SKM-1 (cell line): ENCODE measurements at regions not wholly inside any gene's neighbourhood (a gene's known extent, or its start where the extent isn't known, plus 50 kb on each side); places are given as distances from the start of the nearest gene placed in this dataset.
"Not testable (repeated sequence)": the region's sequence is repeated elsewhere in the genome, so short reads cannot be mapped to it uniquely, and the experiment has no call there.

Experiments used
- DNase-seq: peaks from one replicate; lab custom pipeline; 2025; ENCODE audit not compliant: unreplicated experiment; lab: John Stamatoyannopoulos, UW

DNA sequence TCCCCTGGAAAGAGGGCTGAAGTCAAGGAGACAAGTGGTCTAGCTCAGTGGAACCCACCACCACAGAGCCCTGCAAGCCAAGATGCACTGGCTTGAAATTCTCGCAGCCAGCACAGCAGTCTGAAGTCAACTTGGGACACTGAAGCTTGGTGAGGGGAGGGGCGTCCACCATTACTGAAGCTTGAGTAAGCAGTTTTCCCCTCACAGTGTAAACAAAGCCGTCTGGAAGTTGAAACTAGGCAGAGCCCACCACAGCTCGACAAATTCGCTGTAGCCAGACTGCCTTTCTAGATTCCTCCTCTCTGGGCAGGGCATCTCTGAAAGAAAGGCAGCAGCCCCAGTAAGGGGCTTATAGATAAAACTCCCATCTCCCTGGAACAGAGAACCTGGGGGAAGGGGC, 87.3 kb upstream of the KITLG start:
- DNase-seq: not testable (repeated sequence)

DNA sequence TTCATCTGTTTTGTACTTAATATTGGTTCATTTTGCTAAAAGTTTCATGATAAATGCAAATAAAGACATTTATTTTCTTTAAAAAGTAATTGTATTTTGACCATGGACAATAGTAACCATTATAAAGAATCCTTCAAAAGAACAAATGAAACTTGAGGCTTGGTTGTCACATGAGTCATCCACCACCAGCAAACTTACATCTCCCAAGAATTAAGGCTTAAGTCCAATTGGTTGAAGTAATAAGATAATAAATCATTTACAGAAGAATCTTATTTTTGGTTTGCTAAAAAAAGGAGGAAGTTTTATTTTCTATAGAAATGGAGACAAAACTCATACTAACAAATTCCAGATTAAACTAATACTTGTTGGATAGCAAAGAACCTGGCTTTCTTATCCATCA, 84.8 kb upstream of the KITLG start:
- DNase-seq: no peak

DNA sequence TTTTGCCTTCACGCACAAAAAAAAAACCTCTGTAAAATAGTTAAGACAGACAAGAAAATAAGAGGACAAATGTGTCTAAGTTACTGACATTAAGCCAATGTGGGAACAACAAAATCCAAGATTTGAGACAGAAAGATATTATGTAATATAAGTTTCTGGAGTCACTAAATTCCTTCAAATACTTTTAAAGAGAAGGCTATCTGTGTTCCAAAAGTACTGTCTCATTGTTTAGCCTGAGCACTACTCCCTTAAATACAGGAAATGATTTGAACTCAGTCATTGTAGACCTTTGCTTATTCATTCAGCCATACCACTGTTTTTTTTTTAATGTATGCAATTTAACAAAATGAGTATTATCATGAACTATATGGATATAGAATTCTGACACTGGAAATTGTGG, 82.7 kb upstream of the KITLG start:
- DNase-seq: no peak

DNA sequence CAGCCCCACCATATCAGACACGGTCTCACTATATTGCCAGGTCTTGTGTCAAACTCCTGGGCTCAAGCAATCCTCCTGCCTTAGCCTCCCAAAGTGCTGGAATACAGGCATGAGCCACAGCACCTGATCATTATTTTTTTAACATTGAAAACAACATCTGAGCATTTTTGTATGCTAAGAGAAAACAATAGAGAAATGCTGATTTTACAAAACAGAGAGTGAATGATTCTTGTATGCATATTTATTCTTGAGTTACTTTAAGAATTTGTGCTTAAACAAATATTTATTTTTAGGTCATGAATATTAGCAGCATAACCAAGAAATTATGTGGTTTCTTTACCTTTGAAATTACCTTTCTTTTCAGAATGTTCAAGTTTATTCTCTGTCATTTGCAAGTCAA, 81.8 kb upstream of the KITLG start:
- no peak for DNase-seq

DNA sequence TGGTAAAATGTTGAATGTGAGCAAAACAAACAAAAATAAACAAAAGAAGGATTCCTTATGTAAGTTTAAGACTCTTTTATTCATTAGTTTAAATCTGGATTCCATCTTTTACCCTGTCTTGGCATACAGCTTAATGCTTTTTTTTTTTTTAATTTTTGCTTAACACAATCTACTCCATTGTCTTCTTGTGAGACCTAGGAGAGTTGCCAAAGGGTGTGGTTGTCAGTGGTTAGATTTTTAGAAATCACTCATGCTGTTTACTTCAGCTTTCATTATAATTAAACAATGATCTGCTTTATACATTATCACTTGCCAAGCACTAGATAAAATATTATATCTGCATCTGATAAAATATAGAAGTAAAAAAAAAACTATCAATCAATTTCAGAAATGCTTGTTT, 77.7 kb upstream of the KITLG start:
- DNase-seq: no peak

DNA sequence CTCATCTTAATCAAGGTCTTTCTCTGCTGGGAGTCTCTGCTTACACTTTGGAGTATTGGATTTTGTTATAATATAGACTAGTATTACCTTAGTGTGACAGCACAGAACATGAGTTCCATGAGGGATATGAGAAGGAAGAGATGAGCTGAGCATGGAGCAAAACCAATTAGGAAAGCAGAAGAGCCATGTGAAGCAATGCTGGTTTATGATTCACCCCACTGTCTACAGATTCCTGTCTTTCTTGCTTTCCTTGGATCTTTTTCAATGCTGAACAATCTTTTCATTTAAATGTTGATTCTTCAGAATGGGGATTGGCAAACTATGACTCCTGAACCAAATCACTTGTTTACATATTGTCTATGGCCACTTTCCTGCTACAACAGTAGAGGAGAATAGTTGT, 70.4 kb upstream of the KITLG start:
- no peak for DNase-seq

DNA sequence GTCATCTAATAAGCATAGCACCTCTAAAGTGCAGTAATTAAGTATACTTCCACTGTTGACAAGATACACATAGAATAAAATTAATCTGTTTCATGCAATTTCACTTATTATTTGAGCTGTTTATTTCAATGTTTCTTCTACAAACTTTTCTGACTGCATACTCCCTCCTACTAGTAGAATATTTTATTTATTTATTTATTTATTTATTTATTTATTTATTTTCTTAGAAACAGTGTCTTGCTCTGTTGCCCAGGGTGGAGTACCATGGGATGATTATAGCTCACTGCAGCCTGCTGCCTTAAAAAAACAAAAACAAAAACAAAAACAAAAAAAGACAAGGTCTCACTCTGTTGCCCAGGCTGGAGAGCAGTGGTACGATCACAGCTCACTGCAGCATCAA, 68.4 kb upstream of the KITLG start:
- DNase-seq: no peak

DNA sequence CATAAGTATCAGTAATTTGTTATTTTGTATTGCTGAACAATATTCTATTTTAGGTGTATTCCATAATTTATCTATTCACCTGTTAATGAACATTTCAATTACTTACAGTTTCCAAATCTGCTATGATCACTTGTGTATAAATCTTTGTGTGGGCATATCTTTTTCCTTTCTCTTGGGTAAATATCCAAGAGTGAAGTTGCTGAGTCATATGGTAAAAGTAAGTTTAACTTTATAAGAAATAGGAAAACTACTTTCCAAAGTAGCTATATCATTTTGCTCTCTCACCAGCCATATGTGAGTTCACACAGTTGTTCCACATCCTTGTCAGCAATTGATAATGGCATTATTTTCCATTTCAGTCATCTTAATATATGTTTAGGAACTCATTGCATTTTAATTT, 66.6 kb upstream of the KITLG start:
- no peak for DNase-seq

DNA sequence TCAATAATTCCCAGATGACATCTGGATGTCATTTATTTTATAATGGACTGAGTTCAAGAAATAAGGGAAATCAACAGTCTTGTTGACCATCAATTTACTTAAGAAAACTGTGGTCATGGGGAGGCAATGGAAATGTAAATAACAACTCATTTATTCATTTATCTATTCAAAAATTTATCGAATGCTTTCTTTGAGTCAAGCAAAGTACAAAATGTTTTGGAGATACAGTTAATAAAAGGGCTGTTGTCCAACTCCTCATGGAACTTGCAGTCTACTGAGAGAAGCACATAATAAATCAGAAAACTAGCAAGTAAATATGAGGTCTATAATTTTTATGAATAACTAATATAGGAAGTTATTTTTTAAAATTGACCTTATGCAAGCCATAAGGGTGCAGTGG, 65.5 kb upstream of the KITLG start:
- no peak for DNase-seq

DNA sequence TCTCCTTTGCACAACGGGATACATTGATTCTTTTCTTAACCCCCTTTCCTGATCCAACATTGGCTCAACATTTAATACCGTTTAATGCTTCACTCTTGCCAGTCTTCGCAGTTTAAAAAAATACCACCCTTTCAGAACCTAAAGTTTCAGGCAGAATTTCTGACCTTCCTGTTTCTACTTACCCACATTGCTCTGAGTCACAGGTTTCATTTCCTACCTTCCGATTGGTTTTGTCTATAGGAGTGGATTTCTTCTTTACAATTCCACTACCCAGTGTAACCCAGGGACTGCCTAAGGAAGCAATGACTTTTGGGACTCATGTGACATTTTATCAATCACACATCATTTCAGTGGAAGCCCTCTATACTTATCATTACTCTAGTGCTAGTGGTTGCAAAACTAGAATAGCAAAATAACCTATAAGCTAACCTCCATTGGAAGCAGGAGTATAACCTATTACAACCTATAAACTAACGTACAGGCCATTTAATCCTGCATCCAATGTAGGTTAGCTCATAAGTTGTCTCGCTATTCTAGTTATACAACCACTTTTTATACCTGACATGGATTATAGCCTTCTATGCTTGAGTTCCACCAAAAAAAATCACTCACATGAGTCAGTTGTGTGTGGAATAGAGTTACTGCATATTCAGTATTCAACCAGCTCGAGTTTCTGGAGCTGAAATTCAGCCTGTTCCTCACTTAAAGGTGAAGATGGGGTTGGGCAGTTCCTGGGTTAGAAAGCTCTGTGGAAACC, 64.9 kb upstream of the KITLG start:
- DNase-seq: no peak

DNA sequence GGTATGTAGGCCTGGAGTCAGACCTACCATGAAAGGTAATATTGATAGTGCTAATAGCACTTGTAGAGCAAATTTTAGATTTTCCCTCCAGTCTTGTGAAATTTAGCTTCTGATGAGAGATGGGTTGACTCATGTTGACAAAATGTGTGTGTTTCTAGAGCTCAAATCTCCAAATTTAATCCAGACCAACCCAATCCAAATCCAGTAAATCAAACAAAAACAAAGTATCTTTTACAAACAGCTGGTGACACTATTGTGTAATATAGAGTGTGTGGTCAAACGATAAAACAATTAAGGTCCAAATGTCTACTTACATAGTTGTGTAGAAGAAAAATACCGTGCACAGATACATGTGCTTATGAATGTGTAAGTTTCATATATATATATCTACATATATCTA, 63.4 kb upstream of the KITLG start:
- DNase-seq: no peak

DNA sequence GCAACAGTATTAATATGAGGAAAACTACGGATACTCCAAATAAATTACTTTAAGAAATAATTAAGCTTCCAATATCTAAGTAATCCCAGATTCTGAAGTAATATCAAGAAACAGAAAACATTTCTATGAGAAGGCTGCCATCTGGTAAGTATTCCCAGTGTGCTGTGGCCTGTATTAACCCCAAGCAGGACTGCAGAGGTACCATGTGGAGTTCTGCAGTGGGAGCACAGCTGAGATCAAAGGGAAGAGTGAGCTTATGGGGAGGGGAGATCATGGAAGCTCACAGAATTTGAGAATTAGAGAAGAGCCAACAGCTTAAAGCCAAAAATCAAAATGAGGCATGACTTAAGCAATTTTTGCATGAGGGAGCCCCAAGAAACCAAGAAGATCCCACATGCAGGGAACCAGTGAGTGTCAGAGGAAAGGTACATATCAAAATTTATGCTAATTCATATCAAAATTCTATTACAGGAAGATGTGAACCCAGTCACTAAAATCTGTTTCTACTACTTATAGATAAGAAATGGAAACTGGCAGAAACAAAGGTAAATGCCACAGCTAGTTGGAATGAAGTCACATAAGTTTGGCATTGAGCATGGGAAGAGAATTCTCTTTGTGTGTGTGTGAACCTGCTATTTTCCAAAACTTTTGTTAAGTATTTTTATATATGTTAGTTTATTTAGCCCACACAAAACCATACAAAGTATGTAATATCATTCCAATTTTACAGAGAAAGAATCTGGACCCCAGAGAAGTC, 62.6 kb upstream of the KITLG start:
- no peak for DNase-seq

DNA sequence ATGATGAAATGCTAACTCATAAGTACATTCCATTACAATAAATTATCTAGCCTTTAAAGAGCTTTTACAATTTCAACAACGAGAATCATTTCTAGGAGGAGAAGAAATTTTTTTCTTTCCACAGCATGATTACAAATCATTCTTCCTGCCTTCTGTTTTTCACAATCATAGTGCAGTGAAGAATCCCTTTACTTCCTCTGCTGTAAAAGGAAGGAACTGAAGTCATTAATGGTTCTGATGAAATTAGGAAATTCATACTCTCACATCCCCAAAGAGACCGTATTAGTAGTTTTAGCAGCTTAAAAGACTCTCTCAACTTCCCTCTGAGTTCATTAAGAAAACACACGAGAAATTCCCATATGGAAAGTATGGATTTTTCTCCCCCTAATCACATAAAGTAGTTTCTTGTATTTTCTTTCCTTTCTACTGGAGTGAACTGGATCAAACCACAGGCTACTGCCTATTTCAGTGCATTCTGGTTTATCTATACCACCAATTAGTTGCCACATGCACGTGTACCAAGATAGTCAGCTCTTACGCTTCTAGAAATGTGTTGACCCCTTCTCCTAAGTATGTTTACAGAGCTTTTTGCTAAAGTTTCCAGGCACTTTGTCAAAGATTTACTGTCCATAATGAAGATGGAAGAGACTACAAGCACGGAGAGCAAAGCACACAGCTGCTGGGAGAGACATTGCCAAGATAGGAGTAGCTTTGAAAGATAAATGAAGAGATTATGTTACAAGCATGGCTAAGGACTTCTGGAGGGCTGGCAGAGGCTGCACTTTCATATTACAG, 58.9 kb upstream of the KITLG start:
- peak; percentile 0 for DNase-seq

DNA sequence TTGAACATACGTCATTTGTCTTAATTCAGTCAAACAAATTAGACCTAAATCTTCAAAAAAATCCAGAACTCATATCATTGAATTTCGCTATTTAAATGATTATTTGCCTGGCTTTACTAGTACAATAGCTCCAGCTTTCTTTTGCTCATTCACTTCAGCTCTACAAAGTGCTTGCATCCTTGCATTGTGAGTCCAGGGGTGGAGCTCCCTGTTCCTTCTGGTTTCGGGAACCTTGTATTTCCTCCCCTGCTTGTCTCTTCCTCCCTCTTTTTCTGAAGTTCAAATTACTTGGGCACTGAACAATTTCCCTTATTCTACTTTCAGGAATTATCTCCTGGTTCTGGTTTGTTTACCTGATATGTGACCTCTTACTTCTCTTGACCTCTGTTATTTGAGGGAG, 58.1 kb upstream of the KITLG start:
- DNase-seq: no peak

DNA sequence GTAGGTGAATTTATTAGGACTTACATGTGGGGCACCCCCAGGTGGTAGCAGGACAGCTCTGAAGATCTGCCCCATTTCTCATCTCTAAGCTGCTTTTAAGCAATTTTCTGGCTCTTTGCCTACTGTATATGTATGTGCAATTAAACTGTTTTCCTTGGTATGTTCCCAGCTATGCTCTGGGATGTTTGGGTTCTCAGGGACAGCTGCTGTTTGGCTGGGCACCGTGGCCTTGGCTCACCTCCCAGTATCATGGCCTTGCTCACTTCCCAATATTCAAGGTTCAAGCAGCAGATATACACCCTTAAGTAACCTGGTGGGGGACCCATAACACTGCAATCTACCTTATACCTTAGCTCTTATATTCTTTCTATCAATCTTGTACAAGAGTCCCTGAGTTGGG, 53.7 kb upstream of the KITLG start:
- no peak for DNase-seq

DNA sequence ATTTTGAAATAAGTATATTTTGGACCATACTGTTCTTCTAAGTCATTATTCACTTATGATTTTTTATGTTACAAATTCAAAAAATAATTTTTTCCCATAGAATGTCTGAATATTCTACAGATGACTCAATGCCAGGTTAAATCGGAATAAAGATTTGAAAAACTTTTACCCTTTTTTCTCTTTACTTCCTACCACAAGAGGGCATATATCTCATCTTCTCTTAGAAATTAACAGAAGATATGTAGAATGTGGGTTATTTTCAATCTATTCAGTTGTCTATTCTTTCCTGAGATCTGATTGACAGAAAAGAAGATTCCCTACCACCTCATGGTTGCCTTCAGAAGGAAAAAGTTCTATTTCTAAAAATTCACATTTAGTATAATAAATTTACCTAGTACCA, 53.0 kb upstream of the KITLG start:
- no peak for DNase-seq

DNA sequence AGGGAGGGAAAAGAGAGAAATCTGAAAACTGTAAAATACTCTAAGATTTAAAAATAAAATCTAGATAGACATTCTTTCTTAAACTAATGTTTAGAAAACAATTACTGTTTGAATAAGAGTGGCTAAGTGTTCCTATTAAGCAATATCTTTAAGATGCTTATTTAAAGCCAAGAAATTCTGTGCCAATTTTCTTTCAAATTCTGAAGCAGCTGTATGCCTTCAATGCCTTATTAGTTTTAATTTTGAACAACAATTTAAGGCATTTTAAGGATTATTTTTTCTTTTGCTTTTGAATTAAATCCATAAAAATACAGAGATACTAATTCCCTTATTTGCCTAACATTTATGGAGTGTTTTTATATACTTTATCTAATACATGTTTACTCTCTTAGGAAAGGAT, 50.3 kb upstream of the KITLG start:
- DNase-seq: no peak
